ENCODE measurements at regions not wholly inside any gene's neighbourhood (a gene's known extent, or its start where the extent isn't known, plus 50 kb on each side); places are given as distances from the start of the nearest gene placed in this dataset.

- H3K4me3 ChIP-seq (replicated peaks; ENCODE audit: low read depth, low read length) = no peak overlapping the region
- no peak for TF ChIP-seq CTCF (IDR thresholded peaks at IDR 0.05; ENCODE audit: low read depth, low read length, missing control alignments)
- DNase-seq (ENCODE audit: extremely low read depth, low read depth) = no peak
Measured at GRCh38 chr10:123509338-123509737, 156.8 kb upstream of the GPR26 start.

GRCh38 chr10:123512901-123513775 lies 153.0 kb upstream of the GPR26 start:
- no peak for TF ChIP-seq CTCF (IDR thresholded peaks at IDR 0.05; ENCODE audit: low read depth, low read length, missing control alignments)
- H3K4me3 ChIP-seq (replicated peaks; ENCODE audit: low read depth, low read length) = no peak overlapping the region
- DNase-seq (ENCODE audit: extremely low read depth, low read depth) = no peak

- DNase-seq (ENCODE audit: extremely low read depth, low read depth) = no peak
- no peak overlapping the region for H3K4me3 ChIP-seq (replicated peaks; ENCODE audit: low read depth, low read length)
- no peak for TF ChIP-seq CTCF (IDR thresholded peaks at IDR 0.05; ENCODE audit: low read depth, low read length, missing control alignments)
Measured at GRCh38 chr10:123513870-123514269, 152.3 kb upstream of the GPR26 start.

- DNase-seq (ENCODE audit: extremely low read depth, low read depth) = no peak
- H3K4me3 ChIP-seq (replicated peaks; ENCODE audit: low read depth, low read length) = no peak overlapping the region
- TF ChIP-seq CTCF (IDR thresholded peaks at IDR 0.05; ENCODE audit: low read depth, low read length, missing control alignments) = no peak
Measured at GRCh38 chr10:123514996-123515395, 151.2 kb upstream of the GPR26 start.

- no peak for TF ChIP-seq CTCF (IDR thresholded peaks at IDR 0.05; ENCODE audit: low read depth, low read length, missing control alignments)
- no peak for DNase-seq (ENCODE audit: extremely low read depth, low read depth)
- H3K4me3 ChIP-seq (replicated peaks; ENCODE audit: low read depth, low read length) = no peak overlapping the region
Measured at GRCh38 chr10:123515661-123516060, 150.5 kb upstream of the GPR26 start.

GRCh38 chr10:123516291-123516690 lies 149.9 kb upstream of the GPR26 start:
- TF ChIP-seq CTCF (IDR thresholded peaks at IDR 0.05; ENCODE audit: low read depth, low read length, missing control alignments) = no peak
- H3K4me3 ChIP-seq (replicated peaks; ENCODE audit: low read depth, low read length) = no peak overlapping the region
- no peak for DNase-seq (ENCODE audit: extremely low read depth, low read depth)

All from HFF-Myc (cell line).